CD14-positive monocyte (primary cell): ENCODE measurements at regions not wholly inside any gene's neighbourhood (a gene's known extent, or its start where the extent isn't known, plus 50 kb on each side); places are given as distances from the start of the nearest gene placed in this dataset.

Source experiments
- DNase-seq, 3 donors: peaks; one replicate each; pipeline ENCODE4 v3.0.0-alpha.2; 2011 to 2022
- H2AFZ ChIP-seq: 2 replicates; pipeline ENCODE4 v1.6.0; 2012; ENCODE audit warnings: mild to moderate bottlenecking, low read depth, low read length, inconsistent platforms; ENCODE audit not compliant: insufficient read depth, poor library complexity, severe bottlenecking
- H3K27ac ChIP-seq, 2 donors: 1 replicate in 1 of 2; 2 replicates in 1 of 2; pipeline ENCODE4 v1.5.1; 2012 to 2013; ENCODE audit warnings: low read length in 2 of 2, control low read depth in 1 of 2, inconsistent platforms in 1 of 2, low read depth in 1 of 2, mild to moderate bottlenecking in 1 of 2
- H3K27me3 ChIP-seq, 2 donors: one replicate each; pipeline versions ENCODE4 v1.6.0 to v1.6.1; 2011 to 2013; ENCODE audit warnings: low read length in 2 of 2; ENCODE audit not compliant: control insufficient read depth in 2 of 2, insufficient read depth in 2 of 2
- H3K36me3 ChIP-seq, 2 donors: replicated peaks in 1 of 2; 1 replicate in 1 of 2; 2 replicates in 1 of 2; pipeline versions ENCODE4 v1.5.1 to v1.6.1; 2012 to 2013; ENCODE audit warnings: low read length in 2 of 2, control low read depth in 1 of 2, inconsistent platforms in 1 of 2, mild to moderate bottlenecking in 1 of 2; ENCODE audit not compliant: insufficient read depth in 2 of 2, control insufficient read depth in 1 of 2
- H3K4me1 ChIP-seq, 2 donors: 1 replicate in 1 of 2; 2 replicates in 1 of 2; pipeline versions ENCODE4 v1.5.1 to v1.6.1; 2012 to 2013; ENCODE audit warnings: low read length in 2 of 2, control low read depth in 1 of 2, inconsistent platforms in 1 of 2, mild to moderate bottlenecking in 1 of 2, moderate library complexity in 1 of 2; ENCODE audit not compliant: insufficient read depth in 2 of 2, control insufficient read depth in 1 of 2
- H3K4me2 ChIP-seq: replicated peaks from 2 replicates; pipeline ENCODE3; 2012; ENCODE audit warnings: low read length, moderate library complexity, mild to moderate bottlenecking; ENCODE audit not compliant: poor library complexity, severe bottlenecking; ENCODE audit errors: extremely low read depth
- H3K4me3 ChIP-seq, 3 experiments: fragments of 200-600 bp in 1 of 3; sonication (generic) in 1 of 3; replicated peaks in 1 of 3; 1 replicate in 2 of 3; 2 replicates in 1 of 3; pipeline ENCODE4 v1.5.1; 2011 to 2013; ENCODE audit warnings: low read length in 3 of 3, mild to moderate bottlenecking in 3 of 3, control low read depth in 2 of 3, low read depth in 2 of 3, inconsistent platforms in 1 of 3, moderate library complexity in 1 of 3
- H3K79me2 ChIP-seq: 2 replicates; pipeline ENCODE4 v1.6.0; 2012; ENCODE audit warnings: mild to moderate bottlenecking, control low read depth, inconsistent platforms, low read length, moderate library complexity; ENCODE audit not compliant: insufficient read depth
- H3K9ac ChIP-seq: 2 replicates; pipeline ENCODE4 v1.6.0; 2017; ENCODE audit warnings: low read length, mild to moderate bottlenecking; ENCODE audit not compliant: insufficient read depth, poor library complexity, severe bottlenecking
- H3K9me3 ChIP-seq, 2 donors: replicated peaks in 1 of 2; 1 replicate in 1 of 2; 2 replicates in 1 of 2; pipeline versions ENCODE4 v1.5.1 to v1.6.1; 2012 to 2013; ENCODE audit warnings: low read length in 2 of 2, control low read depth in 1 of 2; ENCODE audit not compliant: control insufficient read depth in 1 of 2, insufficient read depth in 1 of 2
- H4K20me1 ChIP-seq: 2 replicates; pipeline ENCODE4 v1.6.0; 2012; ENCODE audit warnings: mild to moderate bottlenecking, low read length, control low read depth, moderate library complexity; ENCODE audit not compliant: insufficient read depth
- H3K27ac Mint-ChIP-seq, 7 donors: one replicate each; pipeline ENCODE4 v1.8.0; 2020; ENCODE audit warnings: mild to moderate bottlenecking in 7 of 7, mixed read lengths in 7 of 7, moderate library complexity in 6 of 7, inconsistent platforms in 2 of 7
- H3K27me3 Mint-ChIP-seq, 3 donors: one replicate each; pipeline ENCODE4 v1.8.0; 2021 to 2022; ENCODE audit warnings: low read depth in 3 of 3, mild to moderate bottlenecking in 3 of 3, mixed read lengths in 3 of 3, moderate library complexity in 3 of 3, inconsistent platforms in 1 of 3
- H3K36me3 Mint-ChIP-seq, 2 donors: one replicate each; pipeline ENCODE4 v1.8.0; 2020; ENCODE audit warnings: mixed read lengths in 2 of 2, inconsistent platforms in 1 of 2, mild to moderate bottlenecking in 1 of 2
- H3K4me1 Mint-ChIP-seq: one replicate; pipeline ENCODE4 v1.8.0; 2020; ENCODE audit warnings: mild to moderate bottlenecking, mixed read lengths
- H3K4me3 Mint-ChIP-seq, 2 donors: one replicate each; pipeline ENCODE4 v1.8.0; 2020; ENCODE audit warnings: mild to moderate bottlenecking in 2 of 2, mixed read lengths in 2 of 2, moderate library complexity in 1 of 2
- H3K9me3 Mint-ChIP-seq, 7 donors: one replicate each; pipeline ENCODE4 v1.8.0; 2020 to 2022; ENCODE audit warnings: mixed read lengths in 7 of 7, mild to moderate bottlenecking in 6 of 7, moderate library complexity in 6 of 7, inconsistent platforms in 2 of 7
- CTCF ChIP-seq: fragments of 200-600 bp; IDR thresholded peaks from one replicate; pipeline ENCODE4 v1.8.0; 2022; ENCODE audit warnings: antibody characterized with exemption, mild to moderate bottlenecking
- WGBS: methylation state at CpG from one replicate; pipeline ENCODE4 v1.1.5; 2013; ENCODE audit warnings: missing lambda C conversion rate; ENCODE audit not compliant: insufficient coverage; 5-methylcytosine and 5-hydroxymethylcytosine counted together
- intact Hi-C, 2 donors: fragments of 100-400 bp; cut with micrococcal nuclease; formaldehyde crosslinking; loops; one replicate each; pipeline versions ENCODE4 v1.15.0 to v1.15.1; 2023

- WGBS = no CpG with 5 or more reads among the region's 1 CpG
- Mint-ChIP-seq H3K36me3 (no peaks in the 10 kb centered on the region), H3K27me3 (no peaks in the 10 kb centered on the region), H3K4me3 (no peak overlapping the region), H3K4me1 (no peaks in the 10 kb centered on the region), H3K9me3 (peaks cover 0 to 5% (median 0%) of the 10 kb centered on the region in 7 donors), H3K27ac (no peak overlapping the region)
- Histone ChIP-seq H3K9me3 (no peaks in the 10 kb centered on the region), H3K27me3 (no peaks in the 10 kb centered on the region), H3K79me2 (no peaks in the 10 kb centered on the region), H3K9ac (no peak overlapping the region), H2AFZ (no peak overlapping the region), H3K27ac (no peak overlapping the region), H3K4me1 (no peaks in the 10 kb centered on the region), H3K4me2 (no peak overlapping the region), H4K20me1 (no peaks in the 10 kb centered on the region), H3K4me3 (no peak overlapping the region), H3K36me3 (no peaks in the 10 kb centered on the region)
- intact Hi-C loops = no loop called here
- TF ChIP-seq CTCF = no peak
- DNase-seq = no peak
These were observed 251.9 kb upstream of the IRAK1BP1 start for GRCh38 chr6:78615430-78615904.

GRCh38 chr6:78618970-78619369 lies 248.4 kb upstream of the IRAK1BP1 start:
- H3K4me1 Mint-ChIP-seq = no peaks in the 10 kb centered on the region
- no peak overlapping the region for H3K4me3 ChIP-seq
- intact Hi-C loops = no loop called here
- H4K20me1 ChIP-seq = no peaks in the 10 kb centered on the region
- no CpG with 5 or more reads among the region's 2 CpGs for WGBS
- no peak overlapping the region for H3K4me3 Mint-ChIP-seq
- H3K9ac ChIP-seq = no peak overlapping the region
- H2AFZ ChIP-seq = no peak overlapping the region
- peaks cover 0 to 5% (median 0%) of the 10 kb centered on the region in 7 donors for H3K9me3 Mint-ChIP-seq
- H3K27me3 ChIP-seq = no peaks in the 10 kb centered on the region
- no peaks in the 10 kb centered on the region for H3K4me1 ChIP-seq
- H3K27me3 Mint-ChIP-seq = no peaks in the 10 kb centered on the region
- no peaks in the 10 kb centered on the region for H3K79me2 ChIP-seq
- H3K4me2 ChIP-seq = no peak overlapping the region
- TF ChIP-seq CTCF = no peak
- H3K27ac ChIP-seq = no peak overlapping the region
- no peaks in the 10 kb centered on the region for H3K9me3 ChIP-seq
- no peaks in the 10 kb centered on the region for H3K36me3 Mint-ChIP-seq
- H3K27ac Mint-ChIP-seq = no peak overlapping the region
- no peak for DNase-seq
- no peaks in the 10 kb centered on the region for H3K36me3 ChIP-seq
